Suprapubic skin (tissue), 4 donors: ENCODE measurements at regions not wholly inside any gene's neighbourhood (a gene's known extent, or its start where the extent isn't known, plus 50 kb on each side); places are given as distances from the start of the nearest gene placed in this dataset.

Experiments
- DNase-seq, 2 donors: peaks; one replicate each; pipeline ENCODE4 v3.0.0-alpha.2; 2019; ENCODE audit warnings: low spot score in 2 of 2
- H3K27ac ChIP-seq: fragments of 200-600 bp; sonication (generic); one replicate; pipeline ENCODE4 v1.5.1; 2019
- H3K27me3 ChIP-seq: fragments of 200-600 bp; sonication (generic); one replicate; pipeline ENCODE4 v1.5.1; 2019
- H3K36me3 ChIP-seq: fragments of 200-600 bp; sonication (generic); one replicate; pipeline ENCODE4 v1.5.1; 2019
- H3K4me1 ChIP-seq: fragments of 200-600 bp; sonication (generic); one replicate; pipeline ENCODE4 v1.5.1; 2019
- H3K4me3 ChIP-seq: fragments of 200-600 bp; sonication (generic); one replicate; pipeline ENCODE4 v1.5.1; 2019; ENCODE audit warnings: mild to moderate bottlenecking
- H3K9me3 ChIP-seq: fragments of 200-600 bp; sonication (generic); one replicate; pipeline ENCODE4 v1.5.1; 2019
- CTCF ChIP-seq, 2 donors: fragments of 200-600 bp in 1 of 2; fragments of 450-650 bp in 1 of 2; sonication (generic) in 1 of 2; IDR thresholded peaks; one replicate each; pipeline ENCODE4 v1.5.1; 2016 to 2019; ENCODE audit warnings: antibody characterized with exemption in 2 of 2, mild to moderate bottlenecking in 1 of 2, moderate library complexity in 1 of 2
- EP300 ChIP-seq: sonication (generic); formaldehyde crosslinking; IDR thresholded peaks from one replicate; pipeline ENCODE4 v1.6.1; 2017; ENCODE audit warnings: antibody characterized with exemption
- POLR2A ChIP-seq, 2 donors: fragments of 450-650 bp; IDR thresholded peaks; one replicate each; pipeline ENCODE4 v1.6.1; 2017; ENCODE audit warnings: antibody characterized with exemption in 2 of 2, mild to moderate bottlenecking in 2 of 2, moderate library complexity in 2 of 2
- POLR2AphosphoS5 ChIP-seq, 3 donors: sonication (generic); formaldehyde crosslinking; IDR thresholded peaks; one replicate each; pipeline ENCODE4 v1.6.1; 2017; ENCODE audit warnings: antibody characterized with exemption in 3 of 3
- WGBS: methylation state at CpG from one replicate; pipeline ENCODE4 v1.1.5; 2018; 5-methylcytosine and 5-hydroxymethylcytosine counted together

- Histone ChIP-seq H3K27me3 (peaks cover 33% of the 10 kb centered on the region), H3K4me1 (peaks cover 61% of the 10 kb centered on the region), H3K4me3 (peak overlapping the region; percentile 79), H3K9me3 (no peaks in the 10 kb centered on the region), H3K36me3 (no peaks in the 10 kb centered on the region), H3K27ac (peak overlapping the region; percentile 82)
- 5% methylated on average over 38 of the region's 62 CpGs for WGBS
- DNase-seq: no peak
- TF ChIP-seq EP300 (no peak), POLR2AphosphoS5 (IDR thresholded peaks at IDR 0.05) (no peak), CTCF (IDR thresholded peaks at IDR 0.05) (no peak), POLR2A (IDR thresholded peaks at IDR 0.05) (no peak)
These were observed 470.7 kb downstream of the SOX9 start for GRCh38 chr17:72591289-72592241.

GRCh38 chr17:72592242-72592966 lies 471.6 kb downstream of the SOX9 start:
- H3K27ac ChIP-seq: peak overlapping the region; percentile 82

GRCh38 chr17:72592967-72593325 lies 472.1 kb downstream of the SOX9 start:
- Histone ChIP-seq H3K4me1 (peaks cover 50% of the 10 kb centered on the region), H3K36me3 (no peaks in the 10 kb centered on the region), H3K27ac (no peak overlapping the region), H3K4me3 (peak overlapping the region; percentile 79), H3K27me3 (peaks cover 33% of the 10 kb centered on the region), H3K9me3 (no peaks in the 10 kb centered on the region)
- no peak for DNase-seq
- TF ChIP-seq CTCF (IDR thresholded peaks at IDR 0.05) (no peak), POLR2AphosphoS5 (IDR thresholded peaks at IDR 0.05) (no peak), EP300 (no peak), POLR2A (IDR thresholded peaks at IDR 0.05) (no peak)
- 78% methylated on average over 7 of the region's 9 CpGs for WGBS

More at GRCh38 chr17:72592242-72592966, 471.6 kb downstream of the SOX9 start:
- Histone ChIP-seq H3K4me3 (peak overlapping the region; percentile 79), H3K27me3 (peaks cover 33% of the 10 kb centered on the region), H3K36me3 (no peaks in the 10 kb centered on the region), H3K4me1 (peaks cover 54% of the 10 kb centered on the region), H3K9me3 (no peaks in the 10 kb centered on the region)
- DNase-seq: peak in 1 of 2 donors; percentile 70
- WGBS: 1% methylated on average over 15 of the region's 71 CpGs
- no peak for TF ChIP-seq CTCF (IDR thresholded peaks at IDR 0.05)
- TF ChIP-seq POLR2A (IDR thresholded peaks at IDR 0.05): peak; percentile 14 to 72
- TF ChIP-seq EP300: no peak
- peak; percentile 35 to 89 (median 71) for TF ChIP-seq POLR2AphosphoS5 (IDR thresholded peaks at IDR 0.05)

- Histone ChIP-seq H3K4me1 (peaks cover 37% of the 10 kb centered on the region), H3K36me3 (no peaks in the 10 kb centered on the region), H3K27me3 (peaks cover 33% of the 10 kb centered on the region), H3K9me3 (no peaks in the 10 kb centered on the region), H3K27ac (no peak overlapping the region), H3K4me3 (no peak overlapping the region)
- no peak for DNase-seq
- WGBS: 72% methylated on average over 9 of the region's 9 CpGs
- no peak for TF ChIP-seq EP300
- no peak for TF ChIP-seq POLR2AphosphoS5 (IDR thresholded peaks at IDR 0.05)
- no peak for TF ChIP-seq POLR2A (IDR thresholded peaks at IDR 0.05)
- TF ChIP-seq CTCF (IDR thresholded peaks at IDR 0.05): no peak
These were observed 473.4 kb downstream of the SOX9 start for GRCh38 chr17:72594248-72594647.
